Liver (tissue), 8 donors: ENCODE measurements at regions not wholly inside any gene's neighbourhood (a gene's known extent, or its start where the extent isn't known, plus 50 kb on each side); places are given as distances from the start of the nearest gene placed in this dataset.

Source experiments
- DNase-seq: peaks from one replicate; pipeline ENCODE4 v3.0.0-alpha.2; 2017; ENCODE audit warnings: low spot score
- H3K27ac ChIP-seq, 2 donors: one replicate each; pipeline ENCODE4 v1.7.0; 2013; ENCODE audit warnings: inconsistent platforms in 2 of 2, low read length in 2 of 2, control low read depth in 1 of 2, low read depth in 1 of 2, mild to moderate bottlenecking in 1 of 2
- H3K27me3 ChIP-seq, 4 donors: one replicate each; pipeline versions ENCODE4 v1.6.1 to v1.7.0; 2013; ENCODE audit warnings: low read length in 3 of 4, inconsistent platforms in 1 of 4, mild to moderate bottlenecking in 1 of 4, moderate library complexity in 1 of 4; ENCODE audit not compliant: control insufficient read depth in 4 of 4, insufficient read depth in 4 of 4
- H3K36me3 ChIP-seq, 4 donors: one replicate each; pipeline versions ENCODE4 v1.6.1 to v1.7.0; 2013; ENCODE audit warnings: low read length in 3 of 4, mild to moderate bottlenecking in 3 of 4, low read depth in 1 of 4, moderate library complexity in 1 of 4; ENCODE audit not compliant: control insufficient read depth in 4 of 4, insufficient read depth in 3 of 4
- H3K4me1 ChIP-seq, 4 donors: one replicate each; pipeline versions ENCODE4 v1.6.1 to v1.7.0; 2013; ENCODE audit warnings: low read length in 3 of 4, mild to moderate bottlenecking in 3 of 4, moderate library complexity in 1 of 4; ENCODE audit not compliant: control insufficient read depth in 4 of 4, insufficient read depth in 4 of 4
- H3K4me3 ChIP-seq, 3 donors: one replicate each; pipeline versions ENCODE4 v1.6.1 to v1.7.0; 2013; ENCODE audit warnings: low read length in 3 of 3, control low read depth in 1 of 3, low read depth in 1 of 3, mild to moderate bottlenecking in 1 of 3
- H3K9ac ChIP-seq, 2 donors: one replicate each; pipeline ENCODE4 v1.7.0; 2013; ENCODE audit warnings: low read length in 2 of 2, mild to moderate bottlenecking in 2 of 2, moderate library complexity in 2 of 2, control low read depth in 1 of 2, low read depth in 1 of 2
- H3K9me3 ChIP-seq, 4 donors: one replicate each; pipeline versions ENCODE4 v1.6.1 to v1.7.0; 2013; ENCODE audit warnings: low read length in 3 of 4; ENCODE audit not compliant: control insufficient read depth in 4 of 4
- ATF3 ChIP-seq: IDR thresholded peaks from 2 replicates; pipeline ENCODE4 v1.6.1; 2016; ENCODE audit warnings: antibody characterized with exemption
- CTCF ChIP-seq: fragments of 150-350 bp; IDR thresholded peaks from 2 replicates; pipeline ENCODE4 v1.5.1; 2017; ENCODE audit warnings: improper control_type of control experiment, low read depth, low read length; ENCODE audit not compliant: missing input control
- EGR1 ChIP-seq, 2 donors: IDR thresholded peaks; 2 replicates each; pipeline ENCODE4 v1.6.1; 2016 to 2018; ENCODE audit warnings: antibody characterized with exemption in 2 of 2, low read depth in 2 of 2
- FOXA1 ChIP-seq: IDR thresholded peaks from 2 replicates; pipeline ENCODE4 v1.6.1; 2016; ENCODE audit warnings: antibody characterized with exemption
- FOXA2 ChIP-seq: IDR thresholded peaks from 2 replicates; pipeline ENCODE4 v1.6.1; 2016; ENCODE audit warnings: antibody characterized with exemption
- GABPA ChIP-seq, 2 donors: IDR thresholded peaks in 1 of 2; conservative IDR thresholded peaks in 1 of 2; 2 replicates each; pipeline ENCODE4 v1.6.1; 2016; ENCODE audit warnings: antibody characterized with exemption in 2 of 2, mild to moderate bottlenecking in 1 of 2, moderate library complexity in 1 of 2
- HNF4A ChIP-seq, 2 donors: conservative IDR thresholded peaks; 2 replicates each; pipeline ENCODE4 v1.6.1; 2016; ENCODE audit warnings: antibody characterized with exemption in 2 of 2, mild to moderate bottlenecking in 2 of 2
- HNF4G ChIP-seq: IDR thresholded peaks from 2 replicates; pipeline ENCODE4 v1.6.1; 2016; ENCODE audit warnings: antibody characterized with exemption
- JUND ChIP-seq, 2 donors: IDR thresholded peaks; 2 replicates each; pipeline ENCODE4 v1.6.1; 2016; ENCODE audit warnings: antibody characterized with exemption in 2 of 2
- MAX ChIP-seq: IDR thresholded peaks from 2 replicates; pipeline ENCODE4 v1.6.1; 2016; ENCODE audit warnings: antibody characterized with exemption
- NR2F2 ChIP-seq: IDR thresholded peaks from 2 replicates; pipeline ENCODE4 v1.6.1; 2016; ENCODE audit warnings: antibody characterized with exemption
- RAD21 ChIP-seq, 2 donors: IDR thresholded peaks; 2 replicates each; pipeline ENCODE4 v1.6.1; 2016; ENCODE audit warnings: antibody characterized with exemption in 2 of 2, mild to moderate bottlenecking in 2 of 2
- REST ChIP-seq: IDR thresholded peaks from 2 replicates; pipeline ENCODE4 v1.6.1; 2016; ENCODE audit warnings: antibody characterized with exemption, mild to moderate bottlenecking
- RXRA ChIP-seq, 2 donors: IDR thresholded peaks; 2 replicates each; pipeline ENCODE4 v1.6.1; 2017 to 2018; ENCODE audit warnings: antibody characterized with exemption in 2 of 2, mild to moderate bottlenecking in 1 of 2
- SP1 ChIP-seq: IDR thresholded peaks from 2 replicates; pipeline ENCODE4 v1.6.1; 2018; ENCODE audit warnings: antibody characterized with exemption, mild to moderate bottlenecking
- TAF1 ChIP-seq: conservative IDR thresholded peaks from 2 replicates; pipeline ENCODE4 v1.6.1; 2016; ENCODE audit warnings: antibody characterized with exemption, mild to moderate bottlenecking
- YY1 ChIP-seq: IDR thresholded peaks from 2 replicates; pipeline ENCODE4 v1.6.1; 2016; ENCODE audit warnings: antibody characterized with exemption, mild to moderate bottlenecking
- ZBTB33 ChIP-seq: IDR thresholded peaks from 2 replicates; pipeline ENCODE4 v1.6.1; 2016; ENCODE audit warnings: antibody characterized with exemption
- WGBS: extraction: QIAGEN DNeasy Blood & Tissue Kit; methylation state at CpG from one replicate; pipeline ENCODE4 v1.1.7; 2013; 5-methylcytosine and 5-hydroxymethylcytosine counted together
- donor health status: healthy.
- donor health status: healthy.
- donor health status: healthy.
- donor health status: healthy.
- donor health status: healthy.

- DNase-seq: no peak
- Histone ChIP-seq H3K9me3 (no peaks in the 10 kb centered on the region), H3K4me3 (no peak overlapping the region), H3K36me3 (no peaks in the 10 kb centered on the region), H3K4me1 (no peaks in the 10 kb centered on the region), H3K27ac (no peak overlapping the region), H3K27me3 (no peaks in the 10 kb centered on the region), H3K9ac (no peak overlapping the region)
- TF ChIP-seq NR2F2: no peak
- TF ChIP-seq EGR1 (IDR thresholded peaks at IDR 0.05; ENCODE audit: low read depth in 2 of 2): no peak
- 84% methylated on average over 15 of the region's 15 CpGs for WGBS
These were observed 480.0 kb upstream of the SALL3 start for GRCh38 chr18:78499586-78499985.

- 83% methylated on average over 7 of the region's 7 CpGs for WGBS
- DNase-seq: no peak
- H3K9ac ChIP-seq: no peak overlapping the region
- no peak overlapping the region for H3K4me3 ChIP-seq
- H3K36me3 ChIP-seq: no peaks in the 10 kb centered on the region
- H3K9me3 ChIP-seq: no peaks in the 10 kb centered on the region
- no peak for TF ChIP-seq TAF1
- H3K4me1 ChIP-seq: no peaks in the 10 kb centered on the region
- no peak overlapping the region for H3K27ac ChIP-seq
- no peaks in the 10 kb centered on the region for H3K27me3 ChIP-seq
These were observed 478.4 kb upstream of the SALL3 start for GRCh38 chr18:78501251-78501650.

- H3K27me3 ChIP-seq: no peaks in the 10 kb centered on the region
- no peaks in the 10 kb centered on the region for H3K4me1 ChIP-seq
- WGBS: 88% methylated on average over 15 of the region's 15 CpGs
- DNase-seq: no peak
- no peak overlapping the region for H3K9ac ChIP-seq
- H3K27ac ChIP-seq: no peak overlapping the region
- no peaks in the 10 kb centered on the region for H3K9me3 ChIP-seq
- TF ChIP-seq EGR1 (IDR thresholded peaks at IDR 0.05; ENCODE audit: low read depth in 2 of 2) (no peak), NR2F2 (no peak), MAX (no peak), SP1 (no peak), ZBTB33 (no peak), FOXA1 (no peak), TAF1 (no peak), FOXA2 (no peak), RAD21 (IDR thresholded peaks at IDR 0.05) (no peak), GABPA (IDR thresholded peaks at IDR 0.05 in 1 of 2, conservative IDR thresholded peaks at IDR 0.05 in 1 of 2) (no peak), JUND (IDR thresholded peaks at IDR 0.05) (no peak), REST (no peak), HNF4A (conservative IDR thresholded peaks at IDR 0.05) (no peak), ATF3 (no peak), HNF4G (no peak), YY1 (no peak), CTCF (no peak), RXRA (IDR thresholded peaks at IDR 0.05) (no peak)
- no peaks in the 10 kb centered on the region for H3K36me3 ChIP-seq
- no peak overlapping the region for H3K4me3 ChIP-seq
These were observed 476.5 kb upstream of the SALL3 start for GRCh38 chr18:78503129-78503528.
